ENCODE measurements at regions not wholly inside any gene's neighbourhood (a gene's known extent, or its start where the extent isn't known, plus 50 kb on each side); places are given as distances from the start of the nearest gene placed in this dataset.

- no peak for DNase-seq
Observed at GRCh38 chr4:137623013-137623412, 90.7 kb upstream of the PCDH18 start.

GRCh38 chr4:137621056-137621455 is 88.8 kb upstream of the PCDH18 start:
- no peak for DNase-seq

- DNase-seq: no peak
Observed at GRCh38 chr4:137614491-137614890, 82.2 kb upstream of the PCDH18 start.

GRCh38 chr4:137611998-137612700 is 79.9 kb upstream of the PCDH18 start:
- no peak for DNase-seq

GRCh38 chr4:137610960-137611359 is 78.7 kb upstream of the PCDH18 start:
- no peak for DNase-seq

- DNase-seq: no peak
Observed at GRCh38 chr4:137609718-137610430, 77.6 kb upstream of the PCDH18 start.

- no peak for DNase-seq
Observed at GRCh38 chr4:137608085-137608484, 75.8 kb upstream of the PCDH18 start.

GRCh38 chr4:137602436-137602835 is 70.1 kb upstream of the PCDH18 start:
- DNase-seq: no peak

- no peak for DNase-seq
Observed at GRCh38 chr4:137601934-137602333, 69.6 kb upstream of the PCDH18 start.

GRCh38 chr4:137599734-137600133 is 67.4 kb upstream of the PCDH18 start:
- no peak for DNase-seq

GRCh38 chr4:137597752-137598430 is 65.6 kb upstream of the PCDH18 start:
- no peak for DNase-seq

GRCh38 chr4:137587796-137588195 is 55.5 kb upstream of the PCDH18 start:
- no peak for DNase-seq

- DNase-seq: no peak
Observed at GRCh38 chr4:137583671-137584070, 51.4 kb upstream of the PCDH18 start.
